ENCODE measurements at regions not wholly inside any gene's neighbourhood (a gene's known extent, or its start where the extent isn't known, plus 50 kb on each side); places are given as distances from the start of the nearest gene placed in this dataset.

DNA sequence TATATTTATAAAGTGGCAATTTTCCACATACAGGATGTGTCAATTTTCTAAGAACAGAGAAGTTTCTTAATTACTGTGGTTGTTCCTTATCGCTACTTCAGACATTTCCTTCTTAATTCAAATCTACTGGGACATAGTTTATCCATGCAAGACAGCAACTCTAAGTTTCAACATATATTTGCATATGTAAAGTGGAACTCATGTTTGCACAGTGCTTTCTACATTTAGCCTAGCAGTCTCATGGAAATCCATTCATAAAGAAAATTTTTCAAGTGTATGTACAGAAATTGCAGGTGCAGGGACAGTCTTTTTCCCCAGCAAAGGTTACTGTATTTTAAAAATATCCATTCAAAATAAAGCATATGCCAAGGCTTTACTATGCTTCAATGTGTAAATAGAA, 956.7 kb upstream of the SEL1L start:
- no peak for TF ChIP-seq POLR2A (IDR thresholded peaks at IDR 0.05; ENCODE audit: low read depth, low read length)
- TF ChIP-seq, protein P1, sequence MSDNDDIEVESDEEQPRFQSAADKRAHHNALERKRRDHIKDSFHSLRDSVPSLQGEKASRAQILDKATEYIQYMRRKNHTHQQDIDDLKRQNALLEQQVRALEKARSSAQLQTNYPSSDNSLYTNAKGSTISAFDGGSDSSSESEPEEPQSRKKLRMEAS (IDR thresholded peaks at IDR 0.05; ENCODE audit: insufficient read depth, insufficient read length) = no peak
- TF ChIP-seq, protein P2, sequence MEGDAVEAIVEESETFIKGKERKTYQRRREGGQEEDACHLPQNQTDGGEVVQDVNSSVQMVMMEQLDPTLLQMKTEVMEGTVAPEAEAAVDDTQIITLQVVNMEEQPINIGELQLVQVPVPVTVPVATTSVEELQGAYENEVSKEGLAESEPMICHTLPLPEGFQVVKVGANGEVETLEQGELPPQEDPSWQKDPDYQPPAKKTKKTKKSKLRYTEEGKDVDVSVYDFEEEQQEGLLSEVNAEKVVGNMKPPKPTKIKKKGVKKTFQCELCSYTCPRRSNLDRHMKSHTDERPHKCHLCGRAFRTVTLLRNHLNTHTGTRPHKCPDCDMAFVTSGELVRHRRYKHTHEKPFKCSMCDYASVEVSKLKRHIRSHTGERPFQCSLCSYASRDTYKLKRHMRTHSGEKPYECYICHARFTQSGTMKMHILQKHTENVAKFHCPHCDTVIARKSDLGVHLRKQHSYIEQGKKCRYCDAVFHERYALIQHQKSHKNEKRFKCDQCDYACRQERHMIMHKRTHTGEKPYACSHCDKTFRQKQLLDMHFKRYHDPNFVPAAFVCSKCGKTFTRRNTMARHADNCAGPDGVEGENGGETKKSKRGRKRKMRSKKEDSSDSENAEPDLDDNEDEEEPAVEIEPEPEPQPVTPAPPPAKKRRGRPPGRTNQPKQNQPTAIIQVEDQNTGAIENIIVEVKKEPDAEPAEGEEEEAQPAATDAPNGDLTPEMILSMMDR (IDR thresholded peaks at IDR 0.05; ENCODE audit: extremely low read depth in 1 of 2, insufficient read depth in 1 of 2, low read depth in 1 of 2, low read length in 2 of 2) = no peak
- no peak for TF ChIP-seq EZH2 (IDR thresholded peaks at IDR 0.05; ENCODE audit: borderline replicate concordance, low read depth, low read length, severe bottlenecking)
- no peak for TF ChIP-seq POLR2AphosphoS5 (IDR thresholded peaks at IDR 0.05; ENCODE audit: insufficient read depth, low read depth, low read length)
- no peak for TF ChIP-seq GATA2 (IDR thresholded peaks at IDR 0.05; ENCODE audit: insufficient read depth, insufficient read length, low read depth, low read length)
- no peak for TF ChIP-seq MYC (IDR thresholded peaks at IDR 0.05; ENCODE audit: low read depth, low read length)
